GM23338 (cell line): ENCODE measurements at regions not wholly inside any gene's neighbourhood (a gene's known extent, or its start where the extent isn't known, plus 50 kb on each side); places are given as distances from the start of the nearest gene placed in this dataset.

ENCODE experiments used
- ATAC-seq: fragments of 200-7000 bp; cut with Tn5 transposase; 3 replicates; pipeline ENCODE4 v1.9.1; 2020
- DNase-seq: peaks from one replicate; pipeline ENCODE4 v3.0.0-alpha.2; 2015; ENCODE audit warnings: low spot score
- H2AFZ ChIP-seq: fragments of 200-600 bp; sonication (generic); 2 replicates; pipeline ENCODE4 v1.8.0; 2016; ENCODE audit warnings: antibody characterized with exemption, mild to moderate bottlenecking, moderate library complexity
- H3F3A ChIP-seq: fragments of 200-600 bp; sonication (generic); replicated peaks from 2 replicates; pipeline ENCODE4 v1.8.0; 2017; ENCODE audit warnings: antibody characterized with exemption, mixed run types, low read depth
- H3K27ac ChIP-seq: fragments of 200-600 bp; sonication (generic); 2 replicates; pipeline ENCODE4 v1.6.1; 2016; ENCODE audit warnings: low read depth
- H3K27me3 ChIP-seq: fragments of 200-600 bp; sonication (generic); 2 replicates; pipeline ENCODE4 v1.8.0; 2016; ENCODE audit warnings: mild to moderate bottlenecking, mixed run types, moderate library complexity; ENCODE audit not compliant: insufficient read depth
- H3K36me3 ChIP-seq: fragments of 200-600 bp; sonication (generic); 2 replicates; pipeline ENCODE4 v1.8.0; 2016; ENCODE audit warnings: mild to moderate bottlenecking; ENCODE audit not compliant: insufficient read depth
- H3K4me1 ChIP-seq: fragments of 200-600 bp; sonication (generic); 2 replicates; pipeline ENCODE4 v1.8.0; 2016; ENCODE audit warnings: mild to moderate bottlenecking, moderate library complexity; ENCODE audit not compliant: insufficient read depth
- H3K4me2 ChIP-seq: fragments of 200-600 bp; sonication (generic); 2 replicates; pipeline ENCODE4 v1.7.1; 2017; ENCODE audit warnings: mixed run types
- H3K4me3 ChIP-seq: fragments of 200-600 bp; sonication (generic); 2 replicates; pipeline ENCODE4 v1.6.1; 2016; ENCODE audit warnings: mixed run types
- H3K79me2 ChIP-seq: fragments of 200-600 bp; sonication (generic); replicated peaks from 2 replicates; pipeline ENCODE4 v1.8.0; 2017; ENCODE audit warnings: mild to moderate bottlenecking; ENCODE audit not compliant: insufficient read depth
- H3K9me2 ChIP-seq: fragments of 200-600 bp; sonication (generic); 2 replicates; pipeline ENCODE4 v1.8.0; 2017; ENCODE audit not compliant: insufficient read depth
- H4K20me1 ChIP-seq: fragments of 200-600 bp; sonication (generic); replicated peaks from 2 replicates; pipeline ENCODE4 v1.8.0; 2017; ENCODE audit warnings: mild to moderate bottlenecking; ENCODE audit not compliant: insufficient read depth
- H3K27ac Mint-ChIP-seq: 2 replicates; pipeline ENCODE4 v1.8.0; 2020; ENCODE audit warnings: inconsistent platforms, mild to moderate bottlenecking, moderate library complexity, mixed read lengths
- H3K27me3 Mint-ChIP-seq: 3 replicates; pipeline ENCODE4 v1.8.0; 2022; ENCODE audit warnings: low read depth, mild to moderate bottlenecking, moderate library complexity, mixed read lengths, inconsistent platforms; ENCODE audit not compliant: insufficient read depth, poor library complexity
- H3K36me3 Mint-ChIP-seq: 3 replicates; pipeline ENCODE4 v1.8.0; 2021; ENCODE audit warnings: low read depth, mild to moderate bottlenecking, inconsistent platforms, moderate library complexity, mixed read lengths
- H3K4me1 Mint-ChIP-seq: 3 replicates; pipeline ENCODE4 v1.8.0; 2020; ENCODE audit warnings: mild to moderate bottlenecking, inconsistent platforms, mixed read lengths
- H3K4me3 Mint-ChIP-seq: 3 replicates; pipeline ENCODE4 v1.8.0; 2021; ENCODE audit warnings: moderate library complexity, mild to moderate bottlenecking, inconsistent platforms, mixed read lengths
- H3K9me3 Mint-ChIP-seq: 3 replicates; pipeline ENCODE4 v1.8.0; 2020; ENCODE audit warnings: moderate library complexity, mild to moderate bottlenecking, inconsistent platforms, mixed read lengths
- CREB1 ChIP-seq: fragments of 250-450 bp; sonication (Bioruptor Pico); IDR thresholded peaks from 2 replicates; pipeline ENCODE4 v1.5.0; 2020; ENCODE audit warnings: low read depth, mild to moderate bottlenecking, moderate library complexity
- ETS1 ChIP-seq: IDR thresholded peaks from 2 replicates; pipeline ENCODE4 v1.6.1; 2016; ENCODE audit warnings: antibody characterized with exemption
- EZH2 ChIP-seq: fragments of 200-600 bp; sonication (generic); IDR thresholded peaks from one replicate; pipeline ENCODE4 v1.8.0; 2017; ENCODE audit warnings: antibody characterized with exemption, mild to moderate bottlenecking, low read depth; ENCODE audit not compliant: unreplicated experiment
- EZH2phosphoT487 ChIP-seq: fragments of 200-600 bp; sonication (generic); IDR thresholded peaks from one replicate; pipeline ENCODE4 v1.8.1; 2018; ENCODE audit warnings: antibody characterized with exemption; ENCODE audit not compliant: unreplicated experiment
- JUNB ChIP-seq: IDR thresholded peaks from one replicate; pipeline ENCODE4 v1.6.1; 2016; ENCODE audit warnings: antibody characterized with exemption; ENCODE audit not compliant: unreplicated experiment
- NANOG ChIP-seq: IDR thresholded peaks from 2 replicates; pipeline ENCODE4 v1.6.1; 2016; ENCODE audit warnings: antibody characterized with exemption, borderline replicate concordance
- POLR2AphosphoS5 ChIP-seq: IDR thresholded peaks from 2 replicates; pipeline ENCODE4 v1.6.1; 2016; ENCODE audit warnings: antibody characterized with exemption, low read depth
- REST ChIP-seq: IDR thresholded peaks from one replicate; pipeline ENCODE4 v1.6.1; 2018; ENCODE audit warnings: antibody characterized with exemption; ENCODE audit not compliant: unreplicated experiment
- STAT1 ChIP-seq: IDR thresholded peaks from one replicate; pipeline ENCODE4 v1.6.1; 2016; ENCODE audit warnings: antibody characterized with exemption; ENCODE audit not compliant: unreplicated experiment
- ZNF114 ChIP-seq: fragments of 250-450 bp; sonication (Bioruptor Pico); IDR thresholded peaks from 2 replicates; pipeline ENCODE4 v1.5.0; 2020; ENCODE audit warnings: mild to moderate bottlenecking, moderate library complexity
- ZNF331 ChIP-seq: fragments of 250-450 bp; sonication (Bioruptor Pico); IDR thresholded peaks from 2 replicates; pipeline ENCODE4 v1.5.0; 2020; ENCODE audit warnings: low read depth, mild to moderate bottlenecking, moderate library complexity
- ZNF462 ChIP-seq: fragments of 250-450 bp; sonication (Bioruptor Pico); IDR thresholded peaks from 2 replicates; pipeline ENCODE4 v1.5.0; 2020; ENCODE audit warnings: mild to moderate bottlenecking, moderate library complexity
- TF ChIP-seq, protein P1 (sequence below), 2 experiments: fragments of 200-600 bp in 1 of 2; sonication (generic) in 1 of 2; conservative IDR thresholded peaks; 2 replicates each; pipeline versions ENCODE4 v1.5.1 to v1.6.1; 2016 to 2017; ENCODE audit warnings: antibody characterized with exemption in 2 of 2, low read depth in 2 of 2, mild to moderate bottlenecking in 2 of 2, moderate library complexity in 1 of 2

- TF ChIP-seq, protein P1, sequence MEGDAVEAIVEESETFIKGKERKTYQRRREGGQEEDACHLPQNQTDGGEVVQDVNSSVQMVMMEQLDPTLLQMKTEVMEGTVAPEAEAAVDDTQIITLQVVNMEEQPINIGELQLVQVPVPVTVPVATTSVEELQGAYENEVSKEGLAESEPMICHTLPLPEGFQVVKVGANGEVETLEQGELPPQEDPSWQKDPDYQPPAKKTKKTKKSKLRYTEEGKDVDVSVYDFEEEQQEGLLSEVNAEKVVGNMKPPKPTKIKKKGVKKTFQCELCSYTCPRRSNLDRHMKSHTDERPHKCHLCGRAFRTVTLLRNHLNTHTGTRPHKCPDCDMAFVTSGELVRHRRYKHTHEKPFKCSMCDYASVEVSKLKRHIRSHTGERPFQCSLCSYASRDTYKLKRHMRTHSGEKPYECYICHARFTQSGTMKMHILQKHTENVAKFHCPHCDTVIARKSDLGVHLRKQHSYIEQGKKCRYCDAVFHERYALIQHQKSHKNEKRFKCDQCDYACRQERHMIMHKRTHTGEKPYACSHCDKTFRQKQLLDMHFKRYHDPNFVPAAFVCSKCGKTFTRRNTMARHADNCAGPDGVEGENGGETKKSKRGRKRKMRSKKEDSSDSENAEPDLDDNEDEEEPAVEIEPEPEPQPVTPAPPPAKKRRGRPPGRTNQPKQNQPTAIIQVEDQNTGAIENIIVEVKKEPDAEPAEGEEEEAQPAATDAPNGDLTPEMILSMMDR (conservative IDR thresholded peaks at IDR 0.05; ENCODE audit: low read depth in 2 of 2), result no peak
- no peak for TF ChIP-seq NANOG
- TF ChIP-seq JUNB, result no peak
- TF ChIP-seq EZH2phosphoT487, result no peak
- no peak for TF ChIP-seq REST
- TF ChIP-seq CREB1 (CRISPR knock-in tag), result no peak
- no peak for TF ChIP-seq POLR2AphosphoS5
- TF ChIP-seq STAT1, result no peak
- no peak for TF ChIP-seq ZNF114 (CRISPR knock-in tag)
- TF ChIP-seq ETS1, result no peak
- no peak for TF ChIP-seq EZH2
Measured at GRCh38 chr10:78721231-78721630, 347.5 kb upstream of the ZMIZ1 start (continued).

DNA sequence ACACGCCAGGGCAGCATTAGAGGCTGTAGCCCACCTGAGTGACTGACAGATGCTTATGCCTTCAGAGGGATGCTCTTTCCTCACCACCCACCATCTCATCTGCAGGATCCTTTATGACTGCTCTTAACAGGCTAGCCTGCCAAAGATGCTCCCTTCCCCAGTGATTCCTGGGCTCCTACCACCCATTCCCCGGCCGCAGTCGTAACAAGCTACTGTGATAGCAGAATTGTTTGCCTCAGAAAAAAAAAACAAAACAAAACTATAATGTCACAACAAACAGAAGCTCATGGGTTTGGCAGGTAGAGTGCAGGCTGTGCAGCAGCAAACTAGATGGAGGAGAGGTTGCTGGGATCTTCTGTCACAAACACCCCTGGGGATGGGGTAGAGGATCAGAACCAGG lies 343.9 kb upstream of the ZMIZ1 start:
- Histone ChIP-seq H3F3A (no peaks in the 10 kb centered on the region), H3K4me2 (no peak overlapping the region), H4K20me1 (no peaks in the 10 kb centered on the region), H3K4me3 (no peak overlapping the region), H3K27ac (no peak overlapping the region), H3K36me3 (no peaks in the 10 kb centered on the region), H3K27me3 (no peaks in the 10 kb centered on the region), H2AFZ (no peak overlapping the region), H3K79me2 (no peaks in the 10 kb centered on the region), H3K4me1 (no peaks in the 10 kb centered on the region), H3K9me2 (0 out of 2 replicates have a peak, but pooled peaks cover 4% of the 10 kb centered on the region)
- no peaks in the 10 kb centered on the region for H3K4me1 Mint-ChIP-seq
- no peak overlapping the region for H3K27ac Mint-ChIP-seq
- H3K9me3 Mint-ChIP-seq, result no peaks in the 10 kb centered on the region
- H3K36me3 Mint-ChIP-seq, result no peaks in the 10 kb centered on the region
- H3K27me3 Mint-ChIP-seq, result peaks cover 4% of the 10 kb centered on the region
- no peak overlapping the region for H3K4me3 Mint-ChIP-seq
- ATAC-seq (no peak), DNase-seq (no peak)
- TF ChIP-seq POLR2AphosphoS5 (no peak), ZNF331 (no peak), ZNF462 (CRISPR knock-in tag) (no peak)
